ENCODE measurements at regions not wholly inside any gene's neighbourhood (a gene's known extent, or its start where the extent isn't known, plus 50 kb on each side); places are given as distances from the start of the nearest gene placed in this dataset.

DNA sequence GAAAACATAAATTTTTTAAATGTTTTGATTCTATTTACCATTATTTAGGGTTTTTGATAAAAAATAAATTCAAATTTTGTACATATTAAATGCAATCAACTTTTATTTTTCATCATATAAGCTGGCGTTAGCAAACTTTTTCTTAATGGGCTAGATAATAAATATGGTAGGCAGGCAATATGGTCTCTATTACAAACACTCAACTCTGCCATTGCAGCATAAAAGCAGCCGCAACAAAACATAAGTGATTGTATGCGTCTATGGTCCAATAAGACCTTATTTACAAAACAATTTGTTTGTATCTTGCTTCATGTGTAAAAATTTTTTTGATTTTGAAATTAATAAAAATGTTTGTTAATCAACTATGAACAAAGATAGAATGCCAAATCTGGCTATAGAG, 116.8 kb upstream of the GLI2 start:
- DNase-seq = no peak

DNA sequence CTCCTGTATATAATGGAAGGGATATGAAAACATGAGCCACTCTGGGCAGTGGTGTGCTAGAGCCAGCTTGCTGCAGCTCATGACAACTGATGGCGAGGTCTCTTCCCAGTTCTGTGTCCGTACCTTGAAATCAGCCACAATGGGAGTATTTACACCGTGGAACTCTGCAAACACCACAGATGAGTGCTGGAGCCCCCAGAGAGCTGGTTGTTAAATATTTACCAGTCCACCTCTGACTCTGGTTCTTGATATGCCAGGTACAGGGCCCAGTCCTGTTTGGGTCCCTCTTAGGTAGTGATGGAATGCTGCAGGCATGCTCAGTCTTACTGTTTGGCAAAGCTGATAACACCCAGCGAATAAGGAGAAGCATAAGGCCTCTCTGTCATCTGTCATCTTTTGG, 116.1 kb upstream of the GLI2 start:
- DNase-seq = no peak

DNA sequence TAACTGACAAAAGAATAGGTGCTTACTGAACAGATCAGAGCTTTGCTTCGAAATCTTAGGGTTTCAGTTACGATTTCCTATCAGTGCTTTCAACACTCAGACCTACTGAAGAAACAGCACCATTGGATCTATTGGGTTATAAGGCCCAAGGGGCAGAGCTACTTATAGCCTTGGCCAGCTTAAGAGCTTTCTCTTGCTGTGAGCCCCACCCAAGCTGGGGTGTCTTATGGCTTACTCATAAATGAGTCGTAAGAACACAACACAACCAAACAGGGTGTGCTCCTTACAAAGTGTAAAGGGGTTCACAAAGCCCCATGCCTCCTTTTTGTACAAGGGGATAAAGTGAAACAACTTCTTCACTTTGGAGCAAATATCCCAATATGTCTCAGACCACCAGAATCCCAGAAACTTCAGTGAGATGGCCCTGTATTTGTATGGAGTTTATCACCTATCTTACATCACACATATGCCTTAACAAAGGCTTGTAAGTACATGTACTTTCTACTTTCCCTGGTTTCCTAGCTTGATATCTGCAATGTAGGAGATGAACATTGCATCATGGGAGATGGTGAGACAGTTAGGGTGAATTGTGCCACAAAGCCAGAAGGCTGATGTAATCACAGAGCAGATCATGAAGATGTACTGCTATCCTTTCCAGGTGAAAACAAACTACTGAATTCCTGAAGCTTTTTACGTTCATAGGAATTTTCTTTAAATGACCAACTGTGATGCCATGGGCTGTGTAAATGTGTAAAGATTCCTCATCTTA, 115.5 kb upstream of the GLI2 start:
- no peak for DNase-seq

DNA sequence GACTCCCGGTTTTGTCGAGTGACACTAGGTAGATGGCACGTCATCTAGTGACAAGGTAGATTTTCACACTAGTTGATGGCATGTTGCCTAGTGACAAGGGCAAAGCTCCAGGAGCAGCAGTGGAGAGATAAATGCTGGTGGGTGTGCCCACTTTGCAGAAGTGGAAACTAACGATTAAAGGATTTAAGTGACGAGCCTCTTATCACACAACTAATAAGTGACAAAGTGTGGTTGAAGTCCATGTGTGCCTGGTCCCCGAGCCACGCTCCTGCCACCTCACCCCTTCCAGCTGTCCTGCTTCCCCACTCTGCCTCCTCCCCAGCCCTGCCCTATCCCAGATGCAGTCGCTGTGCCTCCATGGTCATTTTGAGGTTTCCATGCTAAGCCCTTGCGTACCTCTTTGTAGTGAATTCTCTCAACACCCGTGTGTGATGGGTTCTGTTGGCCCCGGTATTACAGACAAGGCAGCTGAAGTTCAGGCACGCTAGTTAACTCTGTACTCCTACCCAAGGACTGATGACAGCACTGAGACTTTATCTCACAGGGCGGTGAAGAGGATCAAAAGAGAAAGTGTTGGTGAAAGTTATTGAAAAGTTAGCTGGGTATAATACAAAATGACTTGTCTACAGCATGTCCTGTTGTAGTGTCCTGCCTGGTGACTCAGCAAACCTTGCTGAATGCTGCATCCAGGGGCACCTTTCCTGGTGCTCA, 113.4 kb upstream of the GLI2 start:
- DNase-seq = no peak

DNA sequence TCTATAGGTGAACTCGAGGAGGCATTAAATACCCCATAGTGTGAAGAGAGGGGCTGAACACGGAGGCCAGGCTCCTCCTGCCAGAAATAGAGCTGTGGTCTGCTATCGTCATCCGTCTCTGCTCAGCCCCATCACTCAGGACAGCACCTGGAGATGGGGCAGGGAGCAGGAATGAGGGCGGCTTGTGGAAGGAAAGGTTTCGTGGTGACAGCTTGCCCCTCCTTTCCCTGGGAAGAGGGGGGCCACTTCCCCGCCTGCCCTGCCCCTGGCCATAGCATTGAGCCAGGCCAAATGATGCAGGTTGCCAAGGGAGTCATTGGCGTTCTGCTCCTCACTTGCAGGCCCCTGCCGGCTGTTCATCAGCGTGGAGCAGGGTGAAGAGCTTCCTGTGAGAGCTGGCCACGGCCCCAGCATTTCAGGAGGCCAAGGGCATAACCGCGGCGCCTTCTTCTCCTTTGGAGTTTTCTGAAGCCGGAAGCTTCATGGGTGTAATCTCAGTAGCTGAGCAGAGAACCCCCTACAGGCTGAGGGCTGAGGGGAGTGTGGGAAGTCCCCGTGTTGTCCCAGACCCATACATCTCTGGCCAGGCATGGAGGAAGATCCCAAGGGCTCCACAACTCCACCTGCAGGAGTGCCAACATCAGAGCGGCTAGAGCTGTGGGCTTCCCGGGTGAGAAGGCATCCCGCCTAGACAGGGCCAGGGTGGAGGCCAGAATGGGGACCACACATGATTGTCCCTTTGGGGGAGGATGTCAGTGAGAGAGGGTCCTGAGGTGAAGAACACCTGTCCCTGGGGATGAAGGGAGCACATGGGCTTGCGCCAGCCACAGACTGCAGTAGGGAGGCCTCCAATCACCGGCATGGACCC, 112.5 kb upstream of the GLI2 start:
- DNase-seq = no peak

DNA sequence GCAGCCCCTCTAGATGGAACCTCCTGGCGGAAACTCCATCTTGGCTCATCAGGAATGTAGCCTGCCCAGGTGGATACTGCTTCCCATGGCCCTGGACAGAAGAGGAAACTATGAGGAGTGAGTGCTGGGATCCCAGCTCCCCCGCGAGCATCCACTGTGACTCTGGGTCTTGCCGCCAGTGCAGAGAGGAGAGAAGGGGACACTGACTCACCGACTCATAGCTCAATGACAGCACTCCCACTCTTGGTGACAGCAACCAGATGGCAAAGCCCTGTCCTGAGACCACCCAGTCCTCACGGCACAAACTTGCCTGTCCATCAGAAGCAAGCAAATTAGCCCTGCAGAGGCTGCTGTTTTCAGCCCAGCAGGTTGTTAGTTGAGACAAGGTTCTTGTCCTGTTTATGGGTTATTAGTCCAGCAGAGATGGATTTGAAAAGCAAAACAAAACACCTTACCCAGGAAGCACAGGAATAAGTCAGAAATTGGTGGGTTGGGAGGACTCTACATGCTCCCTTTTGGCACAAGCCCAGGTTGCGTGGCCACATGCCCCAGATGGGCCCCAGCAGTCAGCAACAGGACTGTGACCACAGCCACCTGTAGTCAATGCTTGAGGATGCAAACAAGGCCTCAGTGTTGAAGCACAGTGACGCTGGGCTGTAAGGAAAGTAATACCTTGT, 111.5 kb upstream of the GLI2 start:
- DNase-seq = no peak

DNA sequence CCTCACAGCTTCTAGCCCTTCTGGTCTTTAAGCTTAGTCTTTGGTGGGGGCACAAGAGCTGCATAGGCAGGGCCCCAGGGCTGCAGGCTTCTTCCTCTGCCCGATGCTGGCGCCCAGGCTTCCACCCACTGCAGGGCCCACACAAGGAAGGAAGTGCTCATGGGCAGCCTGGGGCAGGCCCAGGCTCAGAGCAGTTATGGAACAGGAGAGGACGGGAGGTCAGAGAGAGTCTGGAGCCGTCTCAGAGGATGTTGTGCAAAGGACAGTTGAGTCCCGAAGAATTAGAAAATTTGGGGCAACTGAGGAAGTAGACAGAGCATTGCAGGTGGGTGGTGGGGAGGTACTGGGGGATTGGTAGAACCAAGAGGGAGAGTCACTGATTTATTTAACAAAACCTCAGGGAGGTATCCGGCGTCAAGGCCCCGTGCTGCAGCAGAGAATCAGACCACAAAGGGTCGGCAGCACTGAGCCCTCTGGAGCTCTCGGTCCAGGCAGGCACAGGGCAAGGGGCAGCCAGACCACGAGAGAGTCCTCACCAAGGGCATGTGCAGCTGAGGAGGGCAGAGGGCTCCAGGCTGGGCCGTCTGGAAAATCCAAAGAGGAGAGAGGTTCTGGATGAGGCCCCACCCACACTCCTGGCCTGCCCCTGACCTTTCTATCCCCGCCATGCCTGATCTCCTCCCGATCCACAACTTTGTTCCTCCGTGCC, 110.8 kb upstream of the GLI2 start:
- no peak for DNase-seq

DNA sequence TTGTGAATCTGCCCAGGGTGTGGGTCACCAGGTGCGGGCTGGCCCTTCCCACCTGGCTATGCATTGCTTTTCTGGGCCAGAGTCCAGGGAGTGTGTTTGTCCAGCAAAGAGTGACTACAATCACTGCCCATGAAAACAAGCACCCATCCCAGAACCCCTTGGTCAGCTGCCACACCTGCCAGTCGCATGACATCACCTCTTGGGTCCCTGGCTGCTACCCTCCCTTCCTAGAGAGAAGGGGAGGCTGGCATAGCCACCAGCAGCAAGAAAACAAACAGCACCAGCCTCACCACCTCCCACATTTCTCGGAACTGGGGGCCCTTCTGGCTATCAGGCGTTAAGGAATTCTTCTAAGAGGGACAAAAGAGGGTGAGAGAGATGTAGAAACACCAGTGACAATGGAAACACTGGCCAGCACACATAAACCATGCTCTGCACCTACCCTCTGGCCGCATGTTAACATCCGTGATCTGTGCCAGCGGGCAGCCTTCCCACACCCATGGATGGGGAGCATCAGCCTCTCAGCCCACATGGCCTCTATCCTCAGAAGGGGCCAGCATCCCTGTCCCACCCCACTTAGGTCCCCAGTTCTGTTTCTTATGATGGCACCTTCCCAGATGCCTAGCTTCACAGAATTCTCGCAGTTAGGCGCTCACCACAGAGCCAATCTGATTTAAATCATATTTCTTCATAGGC, 109.7 kb upstream of the GLI2 start:
- no peak for DNase-seq

DNA sequence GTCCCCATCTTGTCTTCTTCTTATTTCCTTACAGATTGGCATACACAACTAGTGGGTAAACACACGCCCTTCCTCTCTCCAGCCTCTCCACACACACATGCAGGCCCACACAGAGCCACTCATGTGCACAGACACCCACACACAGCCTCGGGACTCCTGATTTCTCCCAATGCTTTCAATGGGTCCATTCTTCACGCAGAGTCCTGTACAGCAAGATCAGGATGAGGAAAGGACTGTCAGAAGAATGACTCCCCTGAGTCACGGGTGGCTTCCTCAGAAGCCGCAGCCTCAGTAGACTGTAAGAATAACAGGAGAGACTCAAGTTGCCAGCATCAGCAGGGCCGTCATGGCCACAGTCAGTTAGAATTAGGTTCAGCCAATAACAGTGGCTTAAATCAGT, 109.1 kb upstream of the GLI2 start:
- no peak for DNase-seq

DNA sequence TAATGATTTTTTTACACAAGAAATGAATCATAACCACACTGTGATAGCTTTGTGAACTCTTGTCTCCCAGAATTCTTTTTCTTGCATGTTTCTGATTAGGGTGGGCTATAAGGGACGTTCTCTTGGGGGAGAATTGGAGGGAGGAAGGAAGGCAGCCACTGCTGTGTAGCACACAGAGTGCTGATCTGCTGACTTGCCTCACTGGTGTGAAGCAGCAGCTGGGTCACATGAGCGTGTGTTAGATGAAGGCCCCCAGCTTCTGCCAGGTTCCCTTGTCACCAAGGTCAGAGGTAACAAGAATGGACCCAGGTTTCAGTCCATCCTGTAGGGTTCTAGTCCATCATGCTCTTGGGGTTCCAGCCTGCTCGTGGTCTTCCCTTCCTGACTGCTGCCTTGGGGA, 107.4 kb upstream of the GLI2 start:
- no peak for DNase-seq

DNA sequence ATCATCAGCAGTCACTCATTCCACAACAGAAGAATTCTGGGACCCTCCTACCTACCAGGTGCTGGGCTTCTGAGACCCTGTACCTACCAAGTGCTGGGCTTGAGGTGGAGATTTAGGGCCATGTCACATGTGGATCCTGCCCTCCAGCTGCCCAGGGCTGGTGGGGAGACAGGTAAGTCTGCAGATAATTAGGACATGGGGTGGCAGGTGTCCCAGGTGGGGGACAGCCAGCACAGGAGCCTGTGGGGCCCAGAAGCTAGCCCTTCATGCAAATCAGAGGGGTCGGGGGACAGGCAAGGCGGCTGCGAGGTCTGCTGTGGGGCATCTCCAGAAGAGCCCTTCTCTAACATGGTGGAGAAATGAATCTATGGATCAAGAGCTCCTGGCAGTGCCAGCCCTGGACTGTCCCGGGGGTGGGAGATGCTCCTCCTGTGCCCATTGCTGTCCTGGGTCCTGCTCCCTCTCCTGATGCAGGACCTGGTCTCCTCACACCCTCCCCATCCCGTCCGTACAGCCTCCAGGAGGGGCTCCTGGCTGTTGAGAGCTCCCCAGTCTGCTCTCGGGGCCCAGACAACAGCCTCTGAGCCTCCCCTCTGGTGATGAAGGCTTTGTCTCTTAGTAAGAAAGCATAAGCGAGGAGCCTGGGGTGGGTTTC, 106.3 kb upstream of the GLI2 start:
- DNase-seq = no peak

DNA sequence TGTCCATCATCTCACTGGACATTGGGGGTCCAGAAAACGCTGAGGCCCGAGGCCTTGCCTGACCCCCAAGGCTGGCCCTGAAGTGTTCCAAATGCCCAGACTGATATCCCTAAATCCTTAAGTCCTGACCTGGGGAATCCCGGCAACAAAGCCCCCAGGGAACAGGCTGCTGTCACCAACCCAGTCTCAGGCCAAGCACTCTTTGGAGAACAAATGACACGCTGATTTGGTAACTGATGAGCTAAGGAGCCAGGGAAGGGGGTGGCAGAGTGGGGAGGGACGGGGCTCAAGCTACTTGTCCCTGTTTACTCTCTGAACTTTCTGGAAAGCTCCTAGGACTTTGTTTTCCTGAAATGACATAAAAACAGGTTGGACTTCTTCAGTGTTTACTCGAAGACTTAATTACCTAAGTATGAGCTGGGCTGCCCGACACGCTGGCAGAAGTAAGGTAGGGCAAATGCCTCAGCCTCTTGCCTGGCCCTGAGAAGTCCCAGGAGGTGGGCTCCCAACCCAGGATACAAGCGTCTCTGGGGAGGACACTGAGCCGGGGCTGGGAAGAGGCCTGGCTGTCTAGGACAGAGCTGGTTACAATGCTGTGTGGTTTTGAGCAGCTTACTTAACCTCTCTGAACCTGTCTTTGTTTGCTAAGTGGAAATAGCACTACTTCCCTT, 105.5 kb upstream of the GLI2 start:
- no peak for DNase-seq

DNA sequence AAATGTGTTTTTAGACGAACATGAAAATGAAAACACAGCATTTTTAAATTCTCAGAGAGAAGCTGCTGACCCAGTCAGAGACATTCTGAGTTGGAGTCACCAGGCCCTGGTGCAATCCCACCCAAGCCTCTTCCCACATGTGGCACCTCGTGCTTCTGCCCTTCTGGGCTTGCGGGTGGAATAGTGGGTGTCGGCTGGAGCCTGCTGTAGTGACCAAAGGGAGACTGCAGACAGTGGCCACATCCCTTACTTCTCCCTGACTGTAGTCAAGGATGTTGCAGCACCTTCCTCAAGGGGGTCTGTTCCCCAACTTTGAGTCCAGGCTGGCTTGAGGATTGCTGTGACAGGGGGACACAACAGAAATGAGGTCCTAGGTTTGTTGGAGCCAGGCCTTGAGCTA, 104.4 kb upstream of the GLI2 start:
- DNase-seq = no peak

DNA sequence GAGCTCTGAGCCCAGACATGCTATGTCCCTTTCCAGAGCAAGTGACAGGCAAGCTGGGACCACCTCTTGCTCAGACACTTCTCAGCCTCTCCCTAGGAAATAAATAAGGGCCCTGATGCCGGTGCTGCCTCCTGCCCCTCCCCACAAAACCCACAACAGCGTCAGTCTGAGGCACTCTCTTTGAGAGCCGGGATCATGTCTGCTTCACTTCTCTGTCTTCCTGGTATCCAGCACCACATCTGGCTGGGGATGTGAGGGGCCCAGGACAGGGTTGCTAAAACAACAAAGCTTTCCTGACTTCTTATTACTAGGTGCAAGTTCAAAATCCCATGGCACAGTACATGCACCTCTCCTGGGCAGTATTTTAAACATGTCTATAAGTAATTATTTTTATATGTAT, 103.9 kb upstream of the GLI2 start:
- DNase-seq = no peak

DNA sequence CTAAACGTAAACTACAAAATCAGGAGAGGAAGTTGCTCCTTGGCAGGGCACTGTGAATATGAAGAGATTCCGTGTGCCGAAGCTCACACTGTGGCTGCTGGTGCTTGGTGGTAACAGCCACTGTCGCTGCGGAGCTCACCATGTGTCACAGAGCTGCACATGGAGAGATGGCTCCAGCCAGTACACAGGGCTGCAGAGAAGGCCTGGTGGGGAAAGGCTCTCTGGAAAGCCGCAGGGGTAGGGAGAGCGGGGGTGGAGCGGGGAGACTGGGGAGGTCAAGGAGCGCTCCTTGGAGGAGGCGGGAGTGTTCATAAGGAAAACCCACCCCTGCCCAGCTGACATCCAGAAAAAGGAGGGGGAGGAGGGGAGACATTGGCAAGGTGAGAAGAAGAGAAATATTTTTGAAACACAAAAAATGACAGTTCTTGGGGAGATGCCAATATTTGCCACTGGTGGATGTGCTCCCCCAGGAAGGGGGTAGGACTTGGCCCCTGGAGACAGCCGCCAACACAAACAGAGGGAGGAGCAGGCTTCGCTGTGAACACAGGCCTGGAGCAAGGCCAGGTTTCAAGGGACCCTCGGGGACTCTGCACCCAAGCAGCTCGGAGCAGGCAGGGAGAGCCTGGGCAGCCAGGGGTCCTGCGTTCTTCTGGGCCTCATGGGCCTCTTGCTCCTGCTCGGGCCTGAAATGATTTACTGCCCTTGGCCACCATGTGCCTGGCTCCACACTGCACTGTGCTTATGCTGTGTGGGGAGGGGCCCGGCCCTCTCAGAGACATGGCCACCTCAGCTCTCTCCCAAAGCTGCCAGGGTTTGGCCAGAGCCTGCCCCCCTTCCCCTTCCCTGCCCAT, 102.6 kb upstream of the GLI2 start:
- DNase-seq = no peak

DNA sequence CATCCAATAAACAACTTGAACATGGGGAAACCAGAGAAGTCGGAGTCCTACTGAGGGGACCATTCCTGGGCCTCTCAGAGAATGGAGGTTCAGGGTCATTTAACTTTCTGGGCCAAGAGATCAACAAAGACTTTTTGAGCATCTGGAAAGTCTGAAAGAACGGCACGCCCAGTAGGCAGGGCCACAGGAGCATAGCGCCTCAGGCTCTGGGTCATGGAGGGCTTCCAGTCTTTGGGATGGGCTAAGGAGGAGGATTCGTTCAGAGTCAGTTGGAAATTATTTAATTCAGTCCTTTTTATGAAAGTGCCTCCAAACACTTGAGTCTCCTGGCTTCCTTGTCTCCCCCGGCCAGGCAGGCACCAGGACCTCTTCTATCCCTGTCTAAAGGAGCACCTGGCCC, 101.1 kb upstream of the GLI2 start:
- DNase-seq = no peak

DNA sequence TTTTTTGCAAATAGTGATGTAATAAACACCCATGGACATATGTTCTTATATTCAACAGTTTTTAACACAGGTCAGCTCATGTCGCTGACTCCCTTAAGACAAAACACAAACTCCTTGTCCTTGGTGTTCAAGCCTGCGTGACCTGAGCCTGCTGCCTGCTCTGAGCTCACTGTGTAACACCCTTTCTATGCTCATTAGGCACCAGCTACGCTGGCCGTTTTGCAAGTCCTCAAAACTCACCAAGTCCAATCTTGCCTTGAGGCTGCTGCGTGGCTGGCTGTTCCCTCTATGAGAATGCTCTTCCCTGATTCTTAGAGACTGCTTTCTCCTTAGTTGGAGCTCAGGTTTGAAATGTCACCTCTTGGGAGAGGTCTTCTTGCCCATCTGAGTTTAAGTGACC, 100.5 kb upstream of the GLI2 start:
- no peak for DNase-seq

DNA sequence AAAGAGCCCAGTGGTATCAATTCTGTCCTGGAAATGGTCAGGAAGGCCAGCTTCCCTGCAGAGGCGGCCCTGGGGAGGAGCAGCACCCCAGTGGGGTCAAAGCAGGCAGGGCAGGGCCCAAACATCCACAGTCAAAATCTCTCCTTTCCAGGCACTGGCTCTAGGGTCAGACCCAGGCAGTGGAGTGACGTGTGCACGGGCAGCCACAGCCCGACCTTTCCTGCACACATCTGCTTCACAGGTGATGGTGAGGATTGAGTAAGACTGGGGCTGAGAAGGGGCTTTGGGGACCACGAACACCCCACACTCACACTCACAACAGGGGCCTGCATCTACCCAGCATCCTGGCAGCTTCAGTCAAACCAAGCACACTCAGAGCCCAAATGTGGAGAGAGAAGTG, 97.8 kb upstream of the GLI2 start:
- DNase-seq = no peak

DNA sequence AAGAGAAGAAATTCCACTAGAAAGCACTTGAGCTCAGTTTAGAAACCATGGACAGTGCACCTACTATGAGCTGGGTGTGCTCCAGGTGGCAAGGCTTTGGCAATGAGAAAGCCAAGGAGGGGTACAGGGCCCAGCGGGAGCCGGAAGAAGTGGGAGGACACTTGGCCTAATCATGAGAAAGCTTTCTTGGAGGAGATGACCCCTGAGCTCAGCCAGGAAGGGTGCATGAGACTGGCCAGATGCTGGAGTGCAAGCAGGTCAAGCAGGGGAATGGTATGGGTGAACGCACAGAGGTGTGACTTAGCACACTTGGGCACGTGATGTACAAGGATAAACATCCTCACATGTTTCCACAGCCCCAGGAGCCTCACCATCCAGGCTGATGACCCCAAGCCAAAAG, 97.2 kb upstream of the GLI2 start:
- no peak for DNase-seq

DNA sequence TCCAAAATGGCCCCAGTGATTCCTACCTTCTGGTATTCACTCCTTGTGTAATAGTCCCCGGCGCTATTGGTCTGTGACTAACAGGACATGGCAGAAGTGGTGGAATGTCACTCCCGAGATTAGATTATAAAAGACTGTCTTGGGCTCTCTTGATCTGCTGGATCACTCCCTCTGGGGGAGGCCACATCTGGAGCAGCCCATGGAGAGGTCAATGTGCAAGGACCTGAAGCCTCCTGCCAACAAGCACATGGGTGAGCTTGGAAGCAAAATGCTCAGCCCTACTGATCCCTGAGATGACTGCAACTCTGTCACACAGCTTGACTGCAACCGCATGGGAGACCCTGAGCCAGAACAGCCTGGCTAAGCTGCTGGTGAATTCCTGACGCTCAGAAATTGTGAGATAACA, 94.3 kb upstream of the GLI2 start:
- DNase-seq = no peak

Data from activated CD4-positive, alpha-beta T cell treated with anti-CD3 and anti-CD28 coated beads, Interleukin-10, Interleukin-2, amounts not matched to agents 100 ng/mL and 50 ng/mL, durations not matched to agents 16 hours and 8 hours (primary cell).